HTR-8/SVneo (cell line): ENCODE measurements at regions not wholly inside any gene's neighbourhood (a gene's known extent, or its start where the extent isn't known, plus 50 kb on each side); places are given as distances from the start of the nearest gene placed in this dataset.

ENCODE experiments used
- DNase-seq: peaks from one replicate; pipeline ENCODE4 v3.0.0; 2011; ENCODE audit warnings: low spot score, mixed read lengths; ENCODE audit not compliant: insufficient read length
- FAIRE-seq: peaks from 2 replicates; lab custom pipeline; 2011; peaks lifted over from hg19 to GRCh38; lab: Jason Lieb, UNC

DNA sequence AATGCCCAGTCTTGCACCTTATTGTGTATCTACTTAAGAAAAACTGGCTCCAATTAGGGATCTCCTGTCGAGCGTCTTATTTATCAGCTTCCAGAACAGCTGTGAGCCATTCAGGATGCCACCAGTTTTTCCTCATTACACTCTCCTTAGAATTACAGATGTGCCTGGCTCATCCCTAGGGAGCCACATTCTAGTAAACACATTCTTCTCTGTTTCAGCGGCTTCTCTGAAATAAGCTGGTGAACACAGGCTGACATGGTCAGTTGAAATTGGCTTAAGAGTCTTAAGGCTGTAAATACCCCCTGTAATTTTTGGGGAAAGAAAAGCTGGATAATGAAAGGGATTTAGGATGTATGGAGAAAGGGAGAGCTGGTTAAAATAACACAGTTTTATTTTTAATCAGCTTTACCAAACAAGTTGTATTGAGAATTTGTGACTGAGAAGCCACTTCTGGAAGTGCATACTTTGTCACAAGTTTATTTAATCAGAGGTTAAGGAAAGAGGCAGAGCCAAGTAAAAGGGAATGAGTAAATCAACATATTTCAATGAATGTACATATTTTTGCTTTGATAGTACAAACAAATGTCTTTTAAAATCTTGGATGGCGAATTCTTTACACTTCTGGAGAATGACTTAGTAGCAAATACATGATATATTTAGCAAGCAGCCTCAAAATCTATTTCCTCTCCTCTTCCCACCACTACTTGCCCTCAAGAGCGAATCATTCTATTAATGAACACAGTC, 562.0 kb upstream of the GOT2 start:
- no peak for DNase-seq
- FAIRE-seq, result no peak

DNA sequence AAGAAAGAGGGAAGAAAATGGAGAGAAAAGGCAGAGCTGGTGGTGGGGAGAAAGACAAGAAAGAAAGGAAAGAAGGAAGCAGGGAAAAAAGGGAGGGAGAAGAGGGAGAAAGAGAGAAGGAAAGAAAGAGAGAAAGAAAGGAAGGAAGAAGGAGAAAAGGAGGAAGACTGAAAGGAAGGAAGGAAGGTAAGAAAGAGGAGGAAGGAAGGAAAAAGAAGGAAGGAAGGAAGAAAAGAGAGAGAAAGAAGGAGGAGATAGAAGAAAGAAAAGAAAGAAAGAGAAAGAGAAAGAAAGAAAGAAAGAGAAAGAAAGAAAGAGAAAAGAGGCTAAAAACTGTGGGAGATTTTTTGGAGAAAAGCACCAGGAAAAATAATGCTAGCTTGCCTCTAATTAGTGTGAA, 561.4 kb upstream of the GOT2 start:
- FAIRE-seq, result no peak
- no peak for DNase-seq

- DNase-seq, result no peak
- no peak for FAIRE-seq
These were observed 556.6 kb upstream of the GOT2 start for GRCh38 chr16:59290718-59291117.

- DNase-seq (no peak), FAIRE-seq (no peak)
These were observed 555.0 kb upstream of the GOT2 start for GRCh38 chr16:59289151-59289550.

DNA sequence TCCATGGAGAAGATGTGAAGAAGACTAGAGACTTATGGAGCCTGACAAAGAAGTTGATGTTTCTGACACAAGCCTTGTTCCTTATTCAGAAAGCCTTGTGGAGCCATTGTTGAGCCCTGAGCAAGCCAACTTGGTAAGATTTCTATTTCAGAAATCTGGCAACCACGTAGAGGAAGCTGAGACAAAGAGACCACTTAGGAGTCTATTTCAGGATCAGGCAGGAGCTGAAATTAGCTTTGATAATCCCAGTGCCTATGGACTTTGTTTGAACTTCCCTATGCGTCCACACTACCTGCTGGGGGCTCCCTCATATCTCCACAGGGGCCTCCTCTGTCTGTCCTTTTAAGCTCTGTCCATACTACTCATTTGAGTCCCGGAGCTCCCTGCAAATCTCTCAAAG, 540.0 kb upstream of the GOT2 start:
- DNase-seq (no peak), FAIRE-seq (no peak)

GRCh38 chr16:59263955-59264354, 529.8 kb upstream of the GOT2 start:
- FAIRE-seq, result no peak
- DNase-seq, result no peak

- DNase-seq (no peak), FAIRE-seq (no peak)
These were observed 526.8 kb upstream of the GOT2 start for GRCh38 chr16:59260892-59261291.

DNA sequence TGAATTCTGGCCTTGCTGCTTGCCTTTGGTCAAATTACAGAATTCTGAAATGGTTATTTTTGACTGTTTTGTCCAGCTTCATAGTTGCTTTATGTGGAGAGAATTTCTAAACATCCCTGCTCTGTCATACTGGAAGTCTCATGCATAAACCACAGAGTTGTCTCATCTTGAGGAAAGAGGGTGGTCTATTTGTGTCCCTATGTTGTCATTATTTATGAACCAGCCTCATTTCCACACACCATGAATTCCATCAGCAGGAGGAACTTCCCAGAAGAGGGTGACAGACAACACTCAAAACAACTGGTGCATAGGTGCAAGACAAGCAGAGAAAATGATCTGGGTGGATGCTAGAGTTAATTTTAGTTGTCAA, 525.8 kb upstream of the GOT2 start:
- DNase-seq (no peak), FAIRE-seq (no peak)

GRCh38 chr16:59259074-59259949, 525.2 kb upstream of the GOT2 start:
- no peak for DNase-seq
- FAIRE-seq, result no peak

GRCh38 chr16:59252317-59252716, 518.2 kb upstream of the GOT2 start:
- DNase-seq, result no peak
- FAIRE-seq, result no peak

DNA sequence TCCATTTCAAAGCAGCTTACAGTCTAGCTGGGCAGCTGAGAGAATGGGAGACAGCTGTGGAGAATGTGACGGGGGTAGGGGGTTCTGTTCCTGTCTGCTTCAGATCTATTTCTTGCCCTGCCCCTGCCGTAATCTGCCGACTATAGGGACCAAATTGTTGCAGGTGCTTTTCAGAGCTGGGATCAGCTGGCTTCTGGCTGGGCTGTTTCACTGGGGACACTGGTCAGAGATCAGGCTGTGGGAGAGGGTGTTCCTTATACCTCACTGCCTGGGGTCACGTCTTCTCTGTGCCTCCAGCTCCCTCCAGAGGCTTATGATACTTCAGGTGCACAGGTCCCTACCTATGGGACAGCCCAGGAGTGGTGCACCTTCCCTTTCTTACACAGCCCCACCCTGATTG, 514.9 kb upstream of the GOT2 start:
- FAIRE-seq (no peak), DNase-seq (no peak)

- no peak for DNase-seq
- FAIRE-seq, result no peak
These were observed 508.4 kb upstream of the GOT2 start for GRCh38 chr16:59242556-59242955.

DNA sequence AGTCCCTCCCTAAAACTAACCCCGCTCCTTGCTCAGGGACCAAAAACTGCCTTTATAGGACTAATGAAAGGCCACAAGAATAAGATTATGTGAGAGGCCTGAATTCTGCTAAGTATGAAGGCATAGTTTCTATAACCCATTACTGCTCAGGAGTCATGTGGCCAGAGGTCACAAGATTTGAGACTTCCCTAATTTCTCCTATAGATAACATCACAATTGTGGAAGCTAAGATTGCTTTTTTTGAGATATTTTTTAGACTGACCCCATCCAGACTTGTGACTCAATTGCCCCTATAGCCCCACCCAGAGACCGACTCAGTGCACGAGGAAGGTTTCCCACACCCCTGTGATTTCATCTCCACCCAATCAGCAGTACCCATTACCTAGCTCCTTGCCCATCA, 504.1 kb upstream of the GOT2 start:
- no peak for FAIRE-seq

GRCh38 chr16:59236804-59237458, 502.8 kb upstream of the GOT2 start:
- FAIRE-seq, result no peak

More for the DNA sequence above, 504.1 kb upstream of the GOT2 start:
- DNase-seq, result no peak

DNA sequence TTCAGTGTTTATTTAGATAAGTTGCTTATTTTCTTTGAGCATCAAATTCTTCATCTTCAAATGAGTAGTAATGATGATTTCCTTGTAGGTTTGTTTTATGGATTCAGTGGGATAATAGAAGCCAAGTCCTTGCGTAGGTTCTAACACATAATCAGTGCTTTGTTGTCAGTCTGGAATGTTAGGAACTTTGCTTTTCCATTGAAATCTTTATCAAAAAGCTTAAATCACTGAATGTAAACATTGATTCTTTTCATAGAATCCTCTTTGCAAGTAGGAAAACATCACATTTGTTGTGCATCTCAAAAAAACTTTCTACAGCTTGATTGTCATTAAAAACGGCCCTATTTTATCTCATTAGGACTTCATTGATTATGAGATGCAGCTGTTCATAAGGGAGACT, 490.3 kb upstream of the GOT2 start:
- no peak for DNase-seq
- FAIRE-seq, result no peak

More at GRCh38 chr16:59236804-59237458, 502.8 kb upstream of the GOT2 start:
- DNase-seq, result no peak

DNA sequence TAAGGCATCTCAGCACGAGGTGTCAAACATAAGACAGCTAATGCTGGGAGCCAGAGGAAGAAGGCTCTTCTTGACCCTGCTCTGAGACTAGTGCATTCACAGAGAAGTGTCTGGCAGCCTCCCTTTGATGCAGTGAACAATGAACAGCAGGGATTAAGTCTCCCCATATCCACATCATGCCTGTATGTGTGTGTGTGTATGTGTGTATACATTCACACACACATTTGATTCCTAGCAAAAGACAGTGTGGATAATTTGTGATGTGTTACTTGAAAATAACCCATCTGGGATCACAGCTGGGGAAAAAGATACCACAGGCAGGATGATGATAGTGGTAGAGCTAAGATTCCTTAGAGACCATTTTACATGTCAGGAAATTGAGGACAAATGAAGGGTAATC, 485.9 kb upstream of the GOT2 start:
- no peak for FAIRE-seq
- DNase-seq, result no peak

DNA sequence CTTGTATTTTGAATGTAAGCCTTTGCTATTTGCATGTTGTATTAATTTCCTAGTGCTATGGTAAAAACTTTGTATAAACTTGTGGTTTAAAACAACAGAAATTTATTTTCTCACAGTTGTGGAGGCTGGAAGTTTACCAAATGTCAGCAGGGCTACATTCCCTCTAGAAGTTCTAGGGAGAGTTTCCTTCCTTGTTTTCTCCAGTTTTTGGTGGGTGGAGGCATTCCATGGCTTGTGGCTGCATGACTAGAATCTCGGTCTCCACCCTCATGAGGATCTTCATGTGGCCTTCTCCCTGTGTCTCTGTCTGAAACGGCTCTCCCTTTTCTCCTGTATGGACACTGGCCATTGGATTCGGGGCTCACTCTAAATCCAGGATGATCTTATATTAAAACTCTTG, 482.2 kb upstream of the GOT2 start:
- DNase-seq, result no peak
- FAIRE-seq, result no peak

- DNase-seq (no peak), FAIRE-seq (no peak)
These were observed 480.3 kb upstream of the GOT2 start for GRCh38 chr16:59214455-59214854.

GRCh38 chr16:59213952-59214351, 479.8 kb upstream of the GOT2 start:
- no peak for FAIRE-seq

GRCh38 chr16:59212492-59213024, 478.4 kb upstream of the GOT2 start:
- no peak for DNase-seq

More at GRCh38 chr16:59213952-59214351, 479.8 kb upstream of the GOT2 start:
- no peak for DNase-seq

More at GRCh38 chr16:59212492-59213024, 478.4 kb upstream of the GOT2 start:
- FAIRE-seq, result no peak
